CD4-positive, alpha-beta T cell (primary cell): ENCODE measurements at regions not wholly inside any gene's neighbourhood (a gene's known extent, or its start where the extent isn't known, plus 50 kb on each side); places are given as distances from the start of the nearest gene placed in this dataset.

Experiments used
- ATAC-seq: fragments of 200-7000 bp; cut with Tn5 transposase; one replicate; pipeline ENCODE4 v1.10.0; 2022; ENCODE audit warnings: mild to moderate bottlenecking; ENCODE audit not compliant: poor library complexity
- CTCF ChIA-PET: fragments of 350-600 bp; sonication (Branson Sonifier 250); formaldehyde crosslinking; loops from one replicate; lab custom pipeline; 2021; ENCODE audit warnings: antibody characterized with exemption, inconsistent platforms; lab: Charles Lee
- POLR2A ChIA-PET: fragments of 350-600 bp; sonication (Branson Sonifier 250); formaldehyde crosslinking; loops from one replicate; lab custom pipeline; 2021; ENCODE audit warnings: antibody characterized with exemption, inconsistent platforms; lab: Charles Lee
- DNase-seq, 14 experiments: peaks; one replicate each; pipeline ENCODE4 v3.0.0-alpha.2; 2013 to 2020; ENCODE audit warnings: mixed read lengths in 2 of 14
- H3K27ac ChIP-seq, 2 donors: one replicate each; pipeline versions ENCODE4 v1.5.1 to v1.7.0; 2013; ENCODE audit warnings: low read length in 2 of 2, low read depth in 1 of 2, mild to moderate bottlenecking in 1 of 2
- H3K27me3 ChIP-seq, 2 experiments: 1 replicate in 1 of 2; 2 replicates in 1 of 2; pipeline versions ENCODE4 v1.6.1 to v1.7.0; 2013; ENCODE audit warnings: low read length in 2 of 2, control low read depth in 1 of 2, mild to moderate bottlenecking in 1 of 2, moderate library complexity in 1 of 2; ENCODE audit not compliant: insufficient read depth in 2 of 2, control insufficient read depth in 1 of 2
- H3K36me3 ChIP-seq: one replicate; pipeline ENCODE4 v1.6.1; 2013; ENCODE audit warnings: low read length, control low read depth; ENCODE audit not compliant: insufficient read depth
- H3K4me1 ChIP-seq: one replicate; pipeline ENCODE4 v1.6.1; 2013; ENCODE audit warnings: low read length, control low read depth; ENCODE audit not compliant: insufficient read depth
- H3K4me3 ChIP-seq: one replicate; pipeline ENCODE4 v1.5.1; 2013; ENCODE audit warnings: mild to moderate bottlenecking, low read length, moderate library complexity
- H3K9me3 ChIP-seq, 2 experiments: 1 replicate in 1 of 2; 2 replicates in 1 of 2; pipeline versions ENCODE4 v1.6.1 to v1.7.0; 2013; ENCODE audit warnings: low read length in 2 of 2, mild to moderate bottlenecking in 2 of 2, control low read depth in 1 of 2, moderate library complexity in 1 of 2; ENCODE audit not compliant: control insufficient read depth in 1 of 2, insufficient read depth in 1 of 2
- H3K27ac Mint-ChIP-seq: one replicate; pipeline ENCODE4 v1.8.0; 2020; ENCODE audit warnings: mixed read lengths
- H3K27me3 Mint-ChIP-seq: one replicate; pipeline ENCODE4 v1.8.0; 2021; ENCODE audit warnings: mixed read lengths
- H3K36me3 Mint-ChIP-seq: one replicate; pipeline ENCODE4 v1.8.0; 2021; ENCODE audit warnings: low read depth, mixed read lengths
- H3K4me1 Mint-ChIP-seq: one replicate; pipeline ENCODE4 v1.8.0; 2021; ENCODE audit warnings: low read depth, mixed read lengths
- H3K4me3 Mint-ChIP-seq: one replicate; pipeline ENCODE4 v1.8.0; 2020; ENCODE audit warnings: mild to moderate bottlenecking, mixed read lengths
- H3K9me3 Mint-ChIP-seq: one replicate; pipeline ENCODE4 v1.8.0; 2020; ENCODE audit warnings: mixed read lengths
- intact Hi-C, 2 experiments: fragments of 100-400 bp; cut with DNase I in 1 of 2; cut with micrococcal nuclease in 1 of 2; formaldehyde crosslinking; loops; one replicate each; pipeline versions ENCODE4 v1.15.1 to v1.9.0; 2023 to 2025; cut with DNase I, micrococcal nuclease
- TF ChIP-seq, protein P1 (sequence below): fragments of 200-600 bp; IDR thresholded peaks from one replicate; pipeline ENCODE4 v1.8.0; 2022; ENCODE audit warnings: antibody characterized with exemption, mild to moderate bottlenecking

DNA sequence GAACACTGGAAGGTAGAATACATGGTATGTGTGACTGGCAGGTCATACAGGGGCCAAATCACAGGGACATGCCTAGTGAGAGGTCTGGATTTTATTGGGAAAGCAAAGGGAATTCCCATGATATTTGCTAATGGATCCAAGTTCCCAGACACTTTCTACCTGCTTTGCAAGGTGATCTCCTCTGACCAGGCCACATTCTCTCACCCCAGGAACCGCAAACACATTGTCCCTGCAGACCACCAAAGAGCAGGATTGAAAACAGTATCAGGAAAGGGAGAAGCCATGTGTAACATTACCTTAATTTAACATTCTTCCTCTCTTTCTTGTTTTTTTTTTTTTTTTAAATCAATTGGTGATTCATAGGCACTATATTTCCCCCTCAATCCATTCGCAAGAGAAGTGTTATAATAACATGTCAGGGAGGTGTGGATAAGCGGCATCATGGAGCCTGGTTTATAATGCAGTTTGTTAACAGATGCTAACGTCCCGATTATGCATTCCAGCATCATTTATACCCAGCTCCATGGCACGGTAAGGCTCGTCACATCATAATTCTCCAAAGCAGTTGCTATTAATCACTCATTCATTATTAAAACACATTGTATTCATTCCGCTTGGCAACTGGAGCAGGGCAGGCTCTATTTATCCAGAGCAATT lies 155.1 kb upstream of the CCL2 start:
- Histone ChIP-seq H3K4me3 (no peak overlapping the region), H3K36me3 (no peaks in the 10 kb centered on the region), H3K4me1 (no peaks in the 10 kb centered on the region), H3K27ac (no peak overlapping the region), H3K9me3 (no peaks in the 10 kb centered on the region), H3K27me3 (no peaks in the 10 kb centered on the region)
- H3K27ac Mint-ChIP-seq = no peak overlapping the region
- peaks cover 33% of the 10 kb centered on the region for H3K27me3 Mint-ChIP-seq
- TF ChIP-seq, protein P1, sequence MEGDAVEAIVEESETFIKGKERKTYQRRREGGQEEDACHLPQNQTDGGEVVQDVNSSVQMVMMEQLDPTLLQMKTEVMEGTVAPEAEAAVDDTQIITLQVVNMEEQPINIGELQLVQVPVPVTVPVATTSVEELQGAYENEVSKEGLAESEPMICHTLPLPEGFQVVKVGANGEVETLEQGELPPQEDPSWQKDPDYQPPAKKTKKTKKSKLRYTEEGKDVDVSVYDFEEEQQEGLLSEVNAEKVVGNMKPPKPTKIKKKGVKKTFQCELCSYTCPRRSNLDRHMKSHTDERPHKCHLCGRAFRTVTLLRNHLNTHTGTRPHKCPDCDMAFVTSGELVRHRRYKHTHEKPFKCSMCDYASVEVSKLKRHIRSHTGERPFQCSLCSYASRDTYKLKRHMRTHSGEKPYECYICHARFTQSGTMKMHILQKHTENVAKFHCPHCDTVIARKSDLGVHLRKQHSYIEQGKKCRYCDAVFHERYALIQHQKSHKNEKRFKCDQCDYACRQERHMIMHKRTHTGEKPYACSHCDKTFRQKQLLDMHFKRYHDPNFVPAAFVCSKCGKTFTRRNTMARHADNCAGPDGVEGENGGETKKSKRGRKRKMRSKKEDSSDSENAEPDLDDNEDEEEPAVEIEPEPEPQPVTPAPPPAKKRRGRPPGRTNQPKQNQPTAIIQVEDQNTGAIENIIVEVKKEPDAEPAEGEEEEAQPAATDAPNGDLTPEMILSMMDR = no peak
- H3K4me3 Mint-ChIP-seq = no peak overlapping the region
- ATAC-seq (no peak), DNase-seq (no peak)
- no peaks in the 10 kb centered on the region for H3K36me3 Mint-ChIP-seq
- H3K4me1 Mint-ChIP-seq = no peaks in the 10 kb centered on the region
- ChIA-PET CTCF (no interaction called here), POLR2A (no interaction called here)
- intact Hi-C loops = no loop called here
- no peaks in the 10 kb centered on the region for H3K9me3 Mint-ChIP-seq

DNA sequence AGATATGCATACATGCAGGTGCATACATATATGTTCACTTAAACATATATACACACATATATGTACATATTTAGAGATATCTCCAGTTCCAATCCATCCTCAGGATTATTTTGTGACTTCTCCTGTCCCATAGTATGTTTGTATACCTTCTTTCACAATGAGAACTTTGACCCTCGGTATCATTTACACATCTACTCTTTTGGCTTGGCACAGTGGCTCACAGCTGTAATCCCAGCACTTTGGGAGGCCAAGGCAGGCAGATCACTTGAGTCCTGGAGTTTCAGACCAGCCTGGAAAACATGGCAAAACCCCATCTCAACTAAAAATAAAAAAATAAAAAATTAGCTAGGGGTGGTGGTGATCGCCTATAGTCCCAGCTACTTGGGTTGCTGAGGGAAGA lies 148.1 kb upstream of the CCL2 start:
- Histone ChIP-seq H3K4me1 (no peaks in the 10 kb centered on the region), H3K9me3 (peaks cover 0 to 4% of the 10 kb centered on the region in 2 experiments), H3K4me3 (no peak overlapping the region), H3K36me3 (no peaks in the 10 kb centered on the region), H3K27ac (no peak overlapping the region), H3K27me3 (peaks cover 5 to 11% of the 10 kb centered on the region in 2 experiments)
- H3K9me3 Mint-ChIP-seq = no peaks in the 10 kb centered on the region
- no peak overlapping the region for H3K4me3 Mint-ChIP-seq
- ATAC-seq (no peak), DNase-seq (no peak)
- CTCF ChIA-PET = no interaction called here
- H3K4me1 Mint-ChIP-seq = no peaks in the 10 kb centered on the region
- TF ChIP-seq, protein P1 = no peak
- no peaks in the 10 kb centered on the region for H3K36me3 Mint-ChIP-seq
- no peak overlapping the region for H3K27ac Mint-ChIP-seq
- POLR2A ChIA-PET = no interaction called here
- intact Hi-C loops = no loop called here
- peaks cover 28% of the 10 kb centered on the region for H3K27me3 Mint-ChIP-seq

DNA sequence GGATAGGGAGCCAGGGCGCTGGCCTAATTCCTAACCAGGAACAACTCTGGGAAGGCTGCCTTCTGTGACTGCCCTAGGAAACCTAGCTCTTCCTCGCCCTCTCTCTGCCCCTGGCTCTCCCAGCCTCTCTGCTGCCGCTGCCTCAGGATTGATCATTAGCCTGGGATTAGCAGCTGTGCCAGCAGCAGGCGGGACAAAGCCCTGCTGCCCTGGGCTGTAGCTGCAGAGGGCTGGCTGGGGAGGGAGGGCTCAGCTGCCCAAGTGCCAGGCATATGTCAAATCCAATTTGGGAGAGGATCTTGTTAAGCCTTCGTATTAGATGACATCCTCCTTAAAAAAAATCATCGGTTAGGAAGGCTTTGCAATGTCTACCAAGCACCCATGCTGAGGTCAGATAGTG lies 144.8 kb upstream of the CCL2 start:
- H3K4me3 ChIP-seq = no peak overlapping the region
- no peaks in the 10 kb centered on the region for H3K9me3 Mint-ChIP-seq
- H3K27ac ChIP-seq = no peak overlapping the region
- ChIA-PET POLR2A (no interaction called here), CTCF (no interaction called here)
- DNase-seq (no peak), ATAC-seq (no peak)
- no peaks in the 10 kb centered on the region for H3K36me3 ChIP-seq
- no peak overlapping the region for H3K4me3 Mint-ChIP-seq
- peaks cover 5 to 16% of the 10 kb centered on the region in 2 experiments for H3K27me3 ChIP-seq
- TF ChIP-seq, protein P1 = no peak
- no peaks in the 10 kb centered on the region for H3K4me1 Mint-ChIP-seq
- no peaks in the 10 kb centered on the region for H3K4me1 ChIP-seq
- H3K36me3 Mint-ChIP-seq = no peaks in the 10 kb centered on the region
- peaks cover 0 to 4% of the 10 kb centered on the region in 2 experiments for H3K9me3 ChIP-seq
- H3K27ac Mint-ChIP-seq = no peak overlapping the region
- H3K27me3 Mint-ChIP-seq = peaks cover 52% of the 10 kb centered on the region
- intact Hi-C loops = no loop called here
